SK-N-SH treated with all-trans-retinoic acid at 6 μM for 48 hours (cell line): ENCODE measurements at regions not wholly inside any gene's neighbourhood (a gene's known extent, or its start where the extent isn't known, plus 50 kb on each side); places are given as distances from the start of the nearest gene placed in this dataset.

Experiments
- ISL1 ChIP-seq: fragments of 250-450 bp; sonication (Bioruptor Pico); IDR thresholded peaks from 2 replicates; pipeline ENCODE4 v2.1.2; 2022; ENCODE audit warnings: mild to moderate bottlenecking, moderate library complexity
- RARB ChIP-seq: fragments of 250-450 bp; sonication (Bioruptor Pico); IDR thresholded peaks from 2 replicates; pipeline ENCODE4 v1.8.0; 2021; ENCODE audit warnings: mild to moderate bottlenecking, moderate library complexity
- TCF4 ChIP-seq: fragments of 250-450 bp; sonication (Bioruptor Pico); IDR thresholded peaks from 2 replicates; pipeline ENCODE4 v1.8.0; 2021; ENCODE audit warnings: mild to moderate bottlenecking, moderate library complexity, borderline replicate concordance
- ZFP30 ChIP-seq: fragments of 450-650 bp; formaldehyde crosslinking; IDR thresholded peaks from 2 replicates; pipeline ENCODE4 v1.5.0; 2022; ENCODE audit warnings: mild to moderate bottlenecking, moderate library complexity
- ZNF8 ChIP-seq: fragments of 450-650 bp; formaldehyde crosslinking; IDR thresholded peaks from 2 replicates; pipeline ENCODE4 v1.5.0; 2020; ENCODE audit warnings: mild to moderate bottlenecking, moderate library complexity
- TF ChIP-seq, protein P1 (sequence below): fragments of 250-450 bp; sonication (Bioruptor Pico); IDR thresholded peaks from 2 replicates; pipeline ENCODE4 v1.5.0; 2020; ENCODE audit warnings: mild to moderate bottlenecking, moderate library complexity
- TF ChIP-seq, protein P2 (sequence below): fragments of 250-450 bp; sonication (Bioruptor Pico); IDR thresholded peaks from 2 replicates; pipeline ENCODE4 v1.8.0; 2020; ENCODE audit warnings: mild to moderate bottlenecking, moderate library complexity, borderline replicate concordance

DNA sequence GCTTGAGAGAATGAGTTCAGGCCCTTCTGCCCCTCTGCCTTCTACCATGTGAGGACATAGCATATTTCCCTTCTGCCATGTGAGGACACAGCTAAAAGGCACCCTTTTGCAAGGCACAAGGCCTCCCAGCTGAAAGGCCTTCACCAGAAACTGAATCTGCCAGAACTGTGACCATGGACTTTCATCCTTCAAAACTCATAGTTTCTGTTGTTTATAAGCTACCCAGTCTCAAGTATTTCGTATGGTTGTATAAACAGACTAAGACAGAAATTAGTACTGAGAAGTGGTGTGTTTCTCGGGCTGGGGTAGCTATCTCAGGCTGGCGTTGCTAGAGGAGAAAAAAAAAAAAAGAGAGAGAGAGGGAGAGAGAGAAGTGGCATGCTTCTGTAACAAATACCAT, 368.6 kb downstream of the DMRTA1 start:
- no peak for TF ChIP-seq ISL1 (CRISPR knock-in tag)
- TF ChIP-seq ZNF8 (CRISPR knock-in tag): no peak
- TF ChIP-seq, protein P1, sequence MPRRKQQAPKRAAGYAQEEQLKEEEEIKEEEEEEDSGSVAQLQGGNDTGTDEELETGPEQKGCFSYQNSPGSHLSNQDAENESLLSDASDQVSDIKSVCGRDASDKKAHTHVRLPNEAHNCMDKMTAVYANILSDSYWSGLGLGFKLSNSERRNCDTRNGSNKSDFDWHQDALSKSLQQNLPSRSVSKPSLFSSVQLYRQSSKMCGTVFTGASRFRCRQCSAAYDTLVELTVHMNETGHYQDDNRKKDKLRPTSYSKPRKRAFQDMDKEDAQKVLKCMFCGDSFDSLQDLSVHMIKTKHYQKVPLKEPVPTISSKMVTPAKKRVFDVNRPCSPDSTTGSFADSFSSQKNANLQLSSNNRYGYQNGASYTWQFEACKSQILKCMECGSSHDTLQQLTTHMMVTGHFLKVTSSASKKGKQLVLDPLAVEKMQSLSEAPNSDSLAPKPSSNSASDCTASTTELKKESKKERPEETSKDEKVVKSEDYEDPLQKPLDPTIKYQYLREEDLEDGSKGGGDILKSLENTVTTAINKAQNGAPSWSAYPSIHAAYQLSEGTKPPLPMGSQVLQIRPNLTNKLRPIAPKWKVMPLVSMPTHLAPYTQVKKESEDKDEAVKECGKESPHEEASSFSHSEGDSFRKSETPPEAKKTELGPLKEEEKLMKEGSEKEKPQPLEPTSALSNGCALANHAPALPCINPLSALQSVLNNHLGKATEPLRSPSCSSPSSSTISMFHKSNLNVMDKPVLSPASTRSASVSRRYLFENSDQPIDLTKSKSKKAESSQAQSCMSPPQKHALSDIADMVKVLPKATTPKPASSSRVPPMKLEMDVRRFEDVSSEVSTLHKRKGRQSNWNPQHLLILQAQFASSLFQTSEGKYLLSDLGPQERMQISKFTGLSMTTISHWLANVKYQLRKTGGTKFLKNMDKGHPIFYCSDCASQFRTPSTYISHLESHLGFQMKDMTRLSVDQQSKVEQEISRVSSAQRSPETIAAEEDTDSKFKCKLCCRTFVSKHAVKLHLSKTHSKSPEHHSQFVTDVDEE (CRISPR knock-in tag): no peak
- TF ChIP-seq, protein P2, sequence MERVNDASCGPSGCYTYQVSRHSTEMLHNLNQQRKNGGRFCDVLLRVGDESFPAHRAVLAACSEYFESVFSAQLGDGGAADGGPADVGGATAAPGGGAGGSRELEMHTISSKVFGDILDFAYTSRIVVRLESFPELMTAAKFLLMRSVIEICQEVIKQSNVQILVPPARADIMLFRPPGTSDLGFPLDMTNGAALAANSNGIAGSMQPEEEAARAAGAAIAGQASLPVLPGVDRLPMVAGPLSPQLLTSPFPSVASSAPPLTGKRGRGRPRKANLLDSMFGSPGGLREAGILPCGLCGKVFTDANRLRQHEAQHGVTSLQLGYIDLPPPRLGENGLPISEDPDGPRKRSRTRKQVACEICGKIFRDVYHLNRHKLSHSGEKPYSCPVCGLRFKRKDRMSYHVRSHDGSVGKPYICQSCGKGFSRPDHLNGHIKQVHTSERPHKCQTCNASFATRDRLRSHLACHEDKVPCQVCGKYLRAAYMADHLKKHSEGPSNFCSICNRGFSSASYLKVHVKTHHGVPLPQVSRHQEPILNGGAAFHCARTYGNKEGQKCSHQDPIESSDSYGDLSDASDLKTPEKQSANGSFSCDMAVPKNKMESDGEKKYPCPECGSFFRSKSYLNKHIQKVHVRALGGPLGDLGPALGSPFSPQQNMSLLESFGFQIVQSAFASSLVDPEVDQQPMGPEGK: no peak
- TF ChIP-seq ZFP30 (CRISPR knock-in tag): no peak
- TF ChIP-seq TCF4 (CRISPR knock-in tag): no peak
- TF ChIP-seq RARB: no peak
